Mesenchymal stem cell (in vitro differentiated cells and primary cell): ENCODE measurements at regions not wholly inside any gene's neighbourhood (a gene's known extent, or its start where the extent isn't known, plus 50 kb on each side); places are given as distances from the start of the nearest gene placed in this dataset.

Experiments
- DNase-seq: peaks from one replicate; pipeline ENCODE4 v3.0.0-alpha.2; 2013
- H2AFZ ChIP-seq: one replicate; pipeline ENCODE4 v1.6.1; 2013; ENCODE audit warnings: low read depth, mild to moderate bottlenecking, control low read depth, inconsistent platforms, low read length, moderate library complexity
- H2AK5ac ChIP-seq: 2 replicates; pipeline ENCODE4 v1.6.1; 2013; ENCODE audit warnings: low read length, moderate library complexity, mild to moderate bottlenecking, inconsistent platforms; ENCODE audit not compliant: severe bottlenecking
- H2BK120ac ChIP-seq: one replicate; pipeline ENCODE4 v1.6.1; 2013; ENCODE audit warnings: low read depth, mild to moderate bottlenecking, inconsistent platforms, low read length, moderate library complexity
- H2BK12ac ChIP-seq, 2 experiments: one replicate each; pipeline ENCODE4 v1.6.1; 2013; ENCODE audit warnings: inconsistent platforms in 2 of 2, low read length in 2 of 2, mild to moderate bottlenecking in 2 of 2, moderate library complexity in 2 of 2, control low read depth in 1 of 2
- H2BK15ac ChIP-seq: one replicate; pipeline ENCODE4 v1.6.1; 2013; ENCODE audit warnings: mild to moderate bottlenecking, low read depth, inconsistent platforms; ENCODE audit not compliant: poor library complexity, severe bottlenecking
- H2BK5ac ChIP-seq: 2 replicates; pipeline ENCODE4 v1.6.1; 2013; ENCODE audit warnings: low read depth, mild to moderate bottlenecking, low read length, control low read depth, inconsistent platforms; ENCODE audit not compliant: poor library complexity, severe bottlenecking
- H3K14ac ChIP-seq, 2 experiments: one replicate each; pipeline ENCODE4 v1.6.1; 2013; ENCODE audit warnings: inconsistent platforms in 2 of 2, low read length in 2 of 2, control low read depth in 1 of 2, mild to moderate bottlenecking in 1 of 2, moderate library complexity in 1 of 2
- H3K18ac ChIP-seq, 2 experiments: one replicate each; pipeline ENCODE4 v1.6.1; 2013; ENCODE audit warnings: inconsistent platforms in 2 of 2, low read length in 2 of 2, control low read depth in 1 of 2, low read depth in 1 of 2, mild to moderate bottlenecking in 1 of 2
- H3K23ac ChIP-seq, 2 experiments: one replicate each; pipeline ENCODE4 v1.6.1; 2013; ENCODE audit warnings: inconsistent platforms in 2 of 2, low read length in 2 of 2, mild to moderate bottlenecking in 2 of 2, moderate library complexity in 2 of 2, control low read depth in 1 of 2
- H3K27ac ChIP-seq: 2 replicates; pipeline ENCODE4 v1.5.1; 2013; ENCODE audit warnings: mild to moderate bottlenecking, moderate library complexity, low read length, control low read depth, inconsistent platforms; ENCODE audit not compliant: poor library complexity, severe bottlenecking
- H3K27me3 ChIP-seq, 2 experiments: 2 replicates each; pipeline versions ENCODE4 v1.6.1 to v1.7.0; 2013; ENCODE audit warnings: low read length in 2 of 2, mild to moderate bottlenecking in 2 of 2, moderate library complexity in 2 of 2, control low read depth in 1 of 2, inconsistent platforms in 1 of 2; ENCODE audit not compliant: control insufficient read depth in 1 of 2, insufficient read depth in 1 of 2
- H3K36me3 ChIP-seq, 2 experiments: 2 replicates each; pipeline versions ENCODE4 v1.6.1 to v1.7.0; 2013; ENCODE audit warnings: low read length in 2 of 2, control low read depth in 1 of 2, inconsistent platforms in 1 of 2, low read depth in 1 of 2, mild to moderate bottlenecking in 1 of 2; ENCODE audit not compliant: insufficient read depth in 2 of 2, control insufficient read depth in 1 of 2
- H3K4ac ChIP-seq, 2 experiments: one replicate each; pipeline ENCODE4 v1.6.1; 2013; ENCODE audit warnings: inconsistent platforms in 2 of 2, low read length in 2 of 2, mild to moderate bottlenecking in 2 of 2, moderate library complexity in 2 of 2, control low read depth in 1 of 2, low read depth in 1 of 2
- H3K4me1 ChIP-seq: 2 replicates; pipeline ENCODE4 v1.6.1; 2013; ENCODE audit warnings: low read depth, low read length, control low read depth; ENCODE audit not compliant: control insufficient read depth, insufficient read depth
- H3K4me2 ChIP-seq: 2 replicates; pipeline ENCODE4 v1.6.1; 2013; ENCODE audit warnings: low read length, mild to moderate bottlenecking, inconsistent platforms; ENCODE audit not compliant: poor library complexity, severe bottlenecking
- H3K4me3 ChIP-seq, 2 experiments: 2 replicates each; pipeline versions ENCODE4 v1.5.1 to v1.7.0; 2013; ENCODE audit warnings: low read length in 2 of 2, mild to moderate bottlenecking in 2 of 2, control low read depth in 1 of 2, low read depth in 1 of 2; ENCODE audit not compliant: insufficient read depth in 1 of 2
- H3K79me1 ChIP-seq: replicated peaks from 2 replicates; pipeline ENCODE4 v1.6.1; 2013; ENCODE audit warnings: mild to moderate bottlenecking, control low read depth, low read length, inconsistent platforms; ENCODE audit not compliant: poor library complexity, severe bottlenecking
- H3K9ac ChIP-seq: 2 replicates; pipeline ENCODE4 v1.7.0; 2013; ENCODE audit warnings: mild to moderate bottlenecking, low read length, moderate library complexity
- H3K9me3 ChIP-seq: 2 replicates; pipeline ENCODE4 v1.7.0; 2013; ENCODE audit warnings: mild to moderate bottlenecking, low read length; ENCODE audit not compliant: control insufficient read depth
- H4K8ac ChIP-seq: one replicate; pipeline ENCODE4 v1.6.1; 2013; ENCODE audit warnings: inconsistent platforms, mild to moderate bottlenecking, low read length, moderate library complexity
- H4K91ac ChIP-seq: one replicate; pipeline ENCODE4 v1.6.1; 2013; ENCODE audit warnings: mild to moderate bottlenecking, low read length, inconsistent platforms
- WGBS: methylation state at CpG from one replicate; pipeline ENCODE4 v1.1.7; 2013; ENCODE audit warnings: mixed read lengths; 5-methylcytosine and 5-hydroxymethylcytosine counted together

DNA sequence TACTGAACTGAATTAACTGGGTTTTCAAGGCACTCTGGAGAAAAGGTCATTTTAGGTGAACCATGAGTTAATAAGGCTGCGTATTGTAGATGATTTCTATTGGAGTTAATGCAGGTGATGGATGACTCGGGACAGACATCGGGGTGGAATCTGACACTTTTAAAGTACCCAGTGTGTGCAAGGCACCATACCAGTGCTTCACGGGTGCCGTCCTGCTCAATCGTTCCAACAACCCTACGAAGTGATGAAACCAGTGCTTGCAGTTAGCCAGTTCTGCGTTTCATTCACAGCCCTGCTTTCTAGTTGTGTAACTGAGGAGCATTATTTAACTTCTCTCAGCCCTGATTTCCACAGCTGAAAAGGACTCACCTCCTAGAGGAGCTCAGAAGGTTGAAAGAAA is 216.5 kb downstream of the BARX2 start:
- H3K23ac ChIP-seq: no peak overlapping the region
- H3K36me3 ChIP-seq: no peaks in the 10 kb centered on the region
- H3K4ac ChIP-seq: no peak overlapping the region
- no peak overlapping the region for H2AFZ ChIP-seq
- no peak overlapping the region for H2BK5ac ChIP-seq
- H3K14ac ChIP-seq: no peak overlapping the region
- 87% methylated on average over 8 of the region's 8 CpGs for WGBS
- H2AK5ac ChIP-seq: no peak overlapping the region
- DNase-seq: no peak
- no peaks in the 10 kb centered on the region for H3K79me1 ChIP-seq
- no peak overlapping the region for H2BK15ac ChIP-seq
- H3K4me2 ChIP-seq: no peak overlapping the region
- H4K91ac ChIP-seq: no peak overlapping the region
- H3K9ac ChIP-seq: no peak overlapping the region
- H3K9me3 ChIP-seq: peaks cover 5% of the 10 kb centered on the region
- H2BK12ac ChIP-seq: no peak overlapping the region
- H3K4me1 ChIP-seq: no peaks in the 10 kb centered on the region
- H3K18ac ChIP-seq: no peak overlapping the region
- no peaks in the 10 kb centered on the region for H3K27me3 ChIP-seq
- H2BK120ac ChIP-seq: no peak overlapping the region
- H3K27ac ChIP-seq: no peak overlapping the region
- no peak overlapping the region for H4K8ac ChIP-seq
- H3K4me3 ChIP-seq: no peak overlapping the region

DNA sequence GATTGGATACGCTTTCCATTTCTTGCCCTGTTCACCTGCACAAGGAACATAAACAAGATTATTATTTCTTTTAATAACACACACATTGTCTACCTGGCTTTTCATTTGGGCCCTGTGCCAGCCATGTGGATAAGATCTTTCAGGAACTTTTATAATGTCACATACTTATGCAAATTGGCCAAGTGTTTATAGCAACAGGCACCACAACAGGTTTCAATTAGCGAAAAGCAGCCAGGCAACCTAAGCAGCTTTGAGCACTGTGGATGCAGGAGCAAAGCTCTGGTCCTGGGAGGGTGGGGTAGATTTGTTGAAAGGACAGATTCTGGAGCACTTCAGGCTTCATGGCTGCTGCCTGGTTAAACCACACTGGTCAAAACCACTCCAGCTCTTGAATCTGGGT is 217.4 kb downstream of the BARX2 start:
- no peaks in the 10 kb centered on the region for H3K4me1 ChIP-seq
- no peak overlapping the region for H3K9ac ChIP-seq
- H3K79me1 ChIP-seq: no peaks in the 10 kb centered on the region
- no peak overlapping the region for H2BK12ac ChIP-seq
- no peak overlapping the region for H2AFZ ChIP-seq
- no peak for DNase-seq
- H3K18ac ChIP-seq: no peak overlapping the region
- H2BK15ac ChIP-seq: no peak overlapping the region
- H3K27me3 ChIP-seq: no peaks in the 10 kb centered on the region
- H2BK120ac ChIP-seq: no peak overlapping the region
- H4K91ac ChIP-seq: no peak overlapping the region
- H3K9me3 ChIP-seq: peaks cover 5% of the 10 kb centered on the region
- H3K36me3 ChIP-seq: no peaks in the 10 kb centered on the region
- no peak overlapping the region for H2BK5ac ChIP-seq
- no peak overlapping the region for H3K23ac ChIP-seq
- no peak overlapping the region for H3K4me3 ChIP-seq
- H3K27ac ChIP-seq: no peak overlapping the region
- 85% methylated on average over 2 of the region's 2 CpGs for WGBS
- no peak overlapping the region for H4K8ac ChIP-seq
- no peak overlapping the region for H3K14ac ChIP-seq
- H3K4ac ChIP-seq: no peak overlapping the region
- no peak overlapping the region for H3K4me2 ChIP-seq
- H2AK5ac ChIP-seq: no peak overlapping the region

DNA sequence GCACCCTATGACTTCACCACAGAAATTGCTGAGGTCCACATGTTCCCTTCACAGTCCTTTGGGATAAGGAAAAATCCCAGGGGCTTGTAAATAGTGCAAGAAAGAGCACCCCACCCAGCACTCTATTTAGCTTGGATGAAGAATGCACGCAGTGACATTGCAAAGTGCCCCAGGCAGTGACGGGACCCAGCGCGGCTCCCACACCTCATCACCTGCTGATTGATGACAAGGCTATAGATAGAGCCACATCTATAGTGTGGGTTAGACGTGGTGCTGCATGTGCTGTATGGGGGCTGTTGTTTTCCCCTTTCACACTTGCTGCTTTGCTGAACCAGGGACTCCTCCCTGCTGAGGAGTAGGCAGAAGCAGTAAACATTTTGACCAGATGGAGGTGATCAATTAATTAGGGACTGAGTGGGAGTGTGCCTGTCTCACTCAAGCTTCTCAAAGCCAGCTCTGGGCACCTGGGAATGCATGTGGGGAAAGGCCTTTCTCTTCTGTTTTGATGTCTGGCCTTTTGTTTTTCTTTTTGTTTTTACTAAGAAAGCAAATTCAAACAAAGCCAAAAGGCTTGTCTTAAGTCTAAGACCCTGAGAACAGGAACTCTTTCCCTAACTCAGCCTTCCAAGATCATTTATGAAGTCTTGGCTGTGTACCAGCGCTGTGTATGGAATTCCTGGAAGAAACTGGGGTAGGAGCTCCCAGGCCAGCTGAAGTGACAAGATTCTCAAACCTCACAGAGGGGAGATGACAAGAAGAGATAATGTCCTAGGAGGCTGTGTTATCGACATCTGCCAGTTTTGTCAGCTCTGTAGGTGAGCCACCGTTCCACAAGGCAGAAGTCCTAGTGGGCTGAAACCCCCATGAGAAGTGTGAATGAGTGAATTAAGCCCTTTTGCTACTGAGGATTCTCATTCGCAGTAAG is 219.7 kb downstream of the BARX2 start:
- Histone ChIP-seq H3K79me1 (no peaks in the 10 kb centered on the region), H3K14ac (no peak overlapping the region), H3K36me3 (no peaks in the 10 kb centered on the region), H2AFZ (no peak overlapping the region), H3K27ac (no peak overlapping the region), H3K9me3 (peaks cover 5% of the 10 kb centered on the region), H2BK120ac (no peak overlapping the region), H3K4me3 (no peak overlapping the region), H3K4ac (no peak overlapping the region), H2BK12ac (no peak overlapping the region), H2BK5ac (no peak overlapping the region), H3K18ac (no peak overlapping the region), H2AK5ac (no peak overlapping the region), H3K4me2 (no peak overlapping the region), H2BK15ac (no peak overlapping the region), H3K4me1 (no peaks in the 10 kb centered on the region), H4K91ac (no peak overlapping the region), H3K23ac (no peak overlapping the region), H4K8ac (no peak overlapping the region), H3K9ac (no peak overlapping the region), H3K27me3 (no peaks in the 10 kb centered on the region)
- WGBS: 66% methylated on average over 9 of the region's 9 CpGs
- no peak for DNase-seq

DNA sequence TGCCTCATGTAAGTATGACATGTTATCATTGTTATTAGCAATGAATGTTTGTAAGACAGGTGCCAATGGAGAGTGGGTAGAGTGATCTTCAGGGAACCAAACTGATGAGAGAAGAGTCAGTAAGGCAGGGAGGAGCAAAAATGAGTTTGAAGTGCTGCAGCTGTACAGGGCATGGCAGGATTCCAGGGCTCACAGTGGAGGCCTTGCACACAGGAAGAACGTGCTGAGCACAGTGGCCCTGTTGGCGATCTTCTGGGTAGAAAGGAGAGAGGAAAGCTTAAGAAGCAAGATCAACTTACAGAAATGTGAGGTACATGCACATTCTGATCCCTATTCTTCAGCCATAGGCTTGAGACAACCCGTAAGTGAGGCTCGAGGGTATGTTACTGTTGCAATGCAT is 219.3 kb upstream of the TMEM45B start:
- H3K9ac ChIP-seq: no peak overlapping the region

More for the DNA sequence above, 219.3 kb upstream of the TMEM45B start:
- Histone ChIP-seq H3K23ac (no peak overlapping the region), H3K4me2 (no peak overlapping the region), H3K27ac (no peak overlapping the region), H3K18ac (no peak overlapping the region), H3K79me1 (no peaks in the 10 kb centered on the region), H3K4me3 (no peak overlapping the region), H3K14ac (no peak overlapping the region), H4K91ac (no peak overlapping the region), H3K36me3 (no peaks in the 10 kb centered on the region), H4K8ac (no peak overlapping the region), H3K9me3 (peaks cover 5% of the 10 kb centered on the region), H2BK5ac (no peak overlapping the region), H2AK5ac (no peak overlapping the region), H2BK15ac (no peak overlapping the region), H2BK12ac (no peak overlapping the region), H3K4ac (no peak overlapping the region), H3K4me1 (no peaks in the 10 kb centered on the region), H2BK120ac (no peak overlapping the region), H3K27me3 (no peaks in the 10 kb centered on the region), H2AFZ (no peak overlapping the region)
- 70% methylated on average over 4 of the region's 4 CpGs for WGBS
- no peak for DNase-seq
